ENCODE measurements at regions not wholly inside any gene's neighbourhood (a gene's known extent, or its start where the extent isn't known, plus 50 kb on each side); places are given as distances from the start of the nearest gene placed in this dataset.

GRCh38 chr9:135263511-135263910 is 176.0 kb downstream of the OLFM1 start:
- Histone ChIP-seq H3K79me2 (ENCODE audit: insufficient read depth, low read length) (no peaks in the 10 kb centered on the region), H3K27ac (ENCODE audit: low read depth, low read length) (no peak overlapping the region), H3K4me1 (ENCODE audit: insufficient read depth, low read length) (no peaks in the 10 kb centered on the region), H3K36me3 (ENCODE audit: insufficient read depth, low read length) (no peaks in the 10 kb centered on the region), H3K27me3 (ENCODE audit: insufficient read depth, low read length) (no peaks in the 10 kb centered on the region), H3K4me2 (ENCODE audit: insufficient read depth, low read length) (no peak overlapping the region), H2AFZ (ENCODE audit: low read length) (no peak overlapping the region), H3K4me3 (ENCODE audit: insufficient read depth, low read length) (no peak overlapping the region), H4K20me1 (ENCODE audit: insufficient read depth, low read length) (no peaks in the 10 kb centered on the region), H3K9me3 (ENCODE audit: low read depth, low read length) (no peaks in the 10 kb centered on the region)
- TF ChIP-seq CTCF (IDR thresholded peaks at IDR 0.05; ENCODE audit: extremely low read depth, low read depth, low read length): no peak
- DNase-seq (ENCODE audit: insufficient read length, low spot score, missing footprints): no peak

GRCh38 chr9:135265931-135266330 is 178.5 kb downstream of the OLFM1 start:
- H3K4me2 ChIP-seq (ENCODE audit: insufficient read depth, low read length): no peak overlapping the region
- H3K27ac ChIP-seq (ENCODE audit: low read depth, low read length): no peak overlapping the region
- H4K20me1 ChIP-seq (ENCODE audit: insufficient read depth, low read length): no peaks in the 10 kb centered on the region
- no peak for DNase-seq (ENCODE audit: insufficient read length, low spot score, missing footprints)
- no peak overlapping the region for H2AFZ ChIP-seq (ENCODE audit: low read length)
- H3K9me3 ChIP-seq (ENCODE audit: low read depth, low read length): no peaks in the 10 kb centered on the region
- no peak overlapping the region for H3K4me3 ChIP-seq (ENCODE audit: insufficient read depth, low read length)
- no peaks in the 10 kb centered on the region for H3K27me3 ChIP-seq (ENCODE audit: insufficient read depth, low read length)
- H3K79me2 ChIP-seq (ENCODE audit: insufficient read depth, low read length): no peaks in the 10 kb centered on the region
- H3K36me3 ChIP-seq (ENCODE audit: insufficient read depth, low read length): no peaks in the 10 kb centered on the region
- no peaks in the 10 kb centered on the region for H3K4me1 ChIP-seq (ENCODE audit: insufficient read depth, low read length)
- TF ChIP-seq CTCF (IDR thresholded peaks at IDR 0.05; ENCODE audit: extremely low read depth, low read depth, low read length): no peak

GRCh38 chr9:135267191-135267809 is 179.8 kb downstream of the OLFM1 start:
- H3K4me1 ChIP-seq (ENCODE audit: insufficient read depth, low read length): no peaks in the 10 kb centered on the region
- no peaks in the 10 kb centered on the region for H4K20me1 ChIP-seq (ENCODE audit: insufficient read depth, low read length)
- no peaks in the 10 kb centered on the region for H3K79me2 ChIP-seq (ENCODE audit: insufficient read depth, low read length)
- H3K4me2 ChIP-seq (ENCODE audit: insufficient read depth, low read length): no peak overlapping the region
- H2AFZ ChIP-seq (ENCODE audit: low read length): no peak overlapping the region
- H3K27me3 ChIP-seq (ENCODE audit: insufficient read depth, low read length): no peaks in the 10 kb centered on the region
- no peak overlapping the region for H3K4me3 ChIP-seq (ENCODE audit: insufficient read depth, low read length)
- no peaks in the 10 kb centered on the region for H3K36me3 ChIP-seq (ENCODE audit: insufficient read depth, low read length)
- H3K9me3 ChIP-seq (ENCODE audit: low read depth, low read length): no peaks in the 10 kb centered on the region
- no peak for TF ChIP-seq CTCF (IDR thresholded peaks at IDR 0.05; ENCODE audit: extremely low read depth, low read depth, low read length)
- no peak for DNase-seq (ENCODE audit: insufficient read length, low spot score, missing footprints)
- no peak overlapping the region for H3K27ac ChIP-seq (ENCODE audit: low read depth, low read length)

GRCh38 chr9:135268031-135268430 is 180.6 kb downstream of the OLFM1 start:
- no peaks in the 10 kb centered on the region for H3K27me3 ChIP-seq (ENCODE audit: insufficient read depth, low read length)
- no peak overlapping the region for H3K4me2 ChIP-seq (ENCODE audit: insufficient read depth, low read length)
- no peaks in the 10 kb centered on the region for H3K36me3 ChIP-seq (ENCODE audit: insufficient read depth, low read length)
- DNase-seq (ENCODE audit: insufficient read length, low spot score, missing footprints): no peak
- H3K4me1 ChIP-seq (ENCODE audit: insufficient read depth, low read length): no peaks in the 10 kb centered on the region
- H3K79me2 ChIP-seq (ENCODE audit: insufficient read depth, low read length): no peaks in the 10 kb centered on the region
- TF ChIP-seq CTCF (IDR thresholded peaks at IDR 0.05; ENCODE audit: extremely low read depth, low read depth, low read length): no peak
- H3K9me3 ChIP-seq (ENCODE audit: low read depth, low read length): no peaks in the 10 kb centered on the region
- no peak overlapping the region for H3K27ac ChIP-seq (ENCODE audit: low read depth, low read length)
- H2AFZ ChIP-seq (ENCODE audit: low read length): no peak overlapping the region
- H3K4me3 ChIP-seq (ENCODE audit: insufficient read depth, low read length): no peak overlapping the region
- no peaks in the 10 kb centered on the region for H4K20me1 ChIP-seq (ENCODE audit: insufficient read depth, low read length)
